ENCODE measurements at regions not wholly inside any gene's neighbourhood (a gene's known extent, or its start where the extent isn't known, plus 50 kb on each side); places are given as distances from the start of the nearest gene placed in this dataset.
"Not testable (repeated sequence)": the region's sequence is repeated elsewhere in the genome, so short reads cannot be mapped to it uniquely, and the experiment has no call there.

- not testable (repeated sequence) for DNase-seq (ENCODE audit: low read depth)
Observed at GRCh38 chr2:156254637-156255067, 77.9 kb downstream of the NR4A2 start.

- DNase-seq (ENCODE audit: low read depth) = no peak
Observed at GRCh38 chr2:156253765-156254164, 78.8 kb downstream of the NR4A2 start.

GRCh38 chr2:156242874-156243273, 89.6 kb downstream of the NR4A2 start:
- no peak for DNase-seq (ENCODE audit: low read depth)

- DNase-seq (ENCODE audit: low read depth) = no peak
Observed at GRCh38 chr2:156237558-156237957, 95.0 kb downstream of the NR4A2 start.

DNA sequence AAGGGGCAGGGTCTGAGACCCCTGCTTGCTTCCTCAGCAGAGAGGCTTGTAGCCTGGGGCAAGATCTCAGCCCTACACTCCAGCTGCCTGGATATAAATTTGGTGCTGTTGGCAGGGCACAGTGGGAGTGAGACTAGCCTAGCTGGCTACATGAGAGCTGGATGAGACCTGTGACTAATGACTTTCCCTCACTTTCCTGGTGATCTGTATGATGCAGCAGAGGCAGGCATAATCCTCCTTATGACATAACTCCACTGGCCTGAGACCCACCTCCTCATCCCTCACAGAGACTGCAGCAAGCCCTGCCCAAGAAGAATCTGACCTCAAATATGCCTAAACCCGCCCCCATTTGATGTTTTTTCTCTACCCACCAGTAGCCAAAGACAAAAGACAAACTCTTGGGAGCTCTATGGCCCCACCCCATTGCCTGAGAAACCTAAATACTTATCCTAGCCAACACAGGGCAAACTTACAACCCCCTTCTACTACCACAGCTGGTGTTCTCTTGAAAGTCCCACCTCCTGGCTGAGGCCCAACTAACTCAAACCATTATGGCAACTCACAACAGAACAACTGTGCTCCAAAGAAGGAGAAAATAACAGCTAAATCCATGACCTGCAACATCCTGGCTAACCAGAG, 102.7 kb downstream of the NR4A2 start:
- no peak for DNase-seq (ENCODE audit: low read depth)

GRCh38 chr2:156223328-156223727, 109.2 kb downstream of the NR4A2 start:
- DNase-seq (ENCODE audit: low read depth) = not testable (repeated sequence)

GRCh38 chr2:156221703-156222102, 110.8 kb downstream of the NR4A2 start:
- no peak for DNase-seq (ENCODE audit: low read depth)

- DNase-seq (ENCODE audit: low read depth) = no peak
Observed at GRCh38 chr2:156219491-156220100, 112.9 kb downstream of the NR4A2 start.

- no peak for DNase-seq (ENCODE audit: low read depth)
Observed at GRCh38 chr2:156215656-156216055, 116.9 kb downstream of the NR4A2 start.

DNA sequence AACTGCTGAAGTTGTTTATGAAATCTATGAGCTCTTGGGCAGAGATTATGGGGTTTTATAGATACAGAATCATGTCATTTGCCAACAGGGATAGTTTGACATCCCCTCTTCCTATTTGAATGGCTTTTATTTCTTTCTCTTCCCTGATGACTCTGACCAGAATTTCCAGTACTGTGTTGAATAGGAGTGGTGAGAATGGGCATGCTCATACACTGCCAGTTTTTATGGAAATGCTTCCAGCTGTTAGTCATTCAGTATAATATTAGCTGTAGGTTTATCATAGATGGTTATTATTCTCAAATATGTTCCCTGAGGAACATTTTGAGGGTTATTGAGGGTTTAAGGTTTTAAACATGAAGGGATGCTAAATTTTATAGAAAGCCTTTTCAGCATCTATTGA, 121.2 kb downstream of the NR4A2 start:
- no peak for DNase-seq (ENCODE audit: low read depth)

DNA sequence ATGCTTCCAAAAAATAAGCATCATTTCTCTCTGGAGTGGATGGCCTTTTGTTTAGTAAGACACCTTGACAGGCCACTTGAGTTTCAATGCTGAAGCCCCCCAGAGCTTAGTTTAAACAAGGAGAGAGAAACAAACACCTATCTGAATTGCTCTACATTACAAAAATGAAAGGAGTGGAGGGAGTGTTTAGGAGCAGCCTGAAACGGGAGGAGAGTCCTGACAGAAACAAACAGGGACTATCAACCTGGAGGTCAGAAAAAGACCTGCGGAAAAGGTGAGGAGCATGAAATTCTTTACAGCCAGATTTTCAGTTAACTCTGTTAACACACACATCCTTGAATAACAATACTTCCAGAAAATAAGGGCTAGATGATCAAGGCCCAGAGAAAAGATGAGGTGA, 126.2 kb downstream of the NR4A2 start:
- no peak for DNase-seq (ENCODE audit: low read depth)

DNA sequence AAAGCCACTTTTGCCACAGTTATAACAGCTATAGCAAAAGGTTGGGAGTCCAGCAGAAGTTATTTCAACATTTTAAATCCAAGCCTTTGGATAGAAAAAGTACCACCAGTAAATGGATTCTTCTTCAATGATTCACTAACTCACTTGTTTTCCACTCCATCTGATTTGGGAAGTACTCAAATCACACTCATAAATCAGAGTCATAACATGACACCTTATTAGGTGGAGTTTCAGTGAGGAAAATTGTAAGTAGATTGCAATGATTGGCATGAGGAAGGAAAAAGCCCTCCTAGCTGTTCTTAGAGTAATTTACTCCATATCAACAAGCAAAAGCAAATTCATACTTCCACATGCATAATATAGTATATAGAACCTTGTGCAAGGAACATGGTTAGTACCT, 132.9 kb downstream of the NR4A2 start:
- DNase-seq (ENCODE audit: low read depth) = no peak

DNA sequence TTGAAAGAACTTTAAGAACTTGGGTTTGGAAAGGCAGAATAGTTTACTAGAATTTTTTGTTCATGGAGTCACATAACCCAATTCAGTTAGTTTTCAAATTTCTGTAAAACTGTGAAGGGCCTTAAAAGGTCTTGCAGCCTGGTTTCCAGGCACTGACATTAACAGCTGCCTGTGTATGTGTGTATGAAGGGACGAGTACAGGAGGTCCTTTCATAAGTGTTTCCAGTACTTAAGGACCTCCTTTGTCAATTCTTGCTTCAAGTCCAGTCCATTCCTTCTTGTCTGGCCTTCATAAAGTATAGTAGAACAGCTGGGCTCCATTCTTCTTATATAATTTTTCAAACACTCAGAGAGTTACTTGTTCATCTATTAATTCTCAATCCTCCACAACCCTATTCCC, 136.5 kb downstream of the NR4A2 start:
- peak; percentile 42 for DNase-seq (ENCODE audit: low read depth)

- no peak for DNase-seq (ENCODE audit: low read depth)
Observed at GRCh38 chr2:156192468-156192867, 140.1 kb downstream of the NR4A2 start.

DNA sequence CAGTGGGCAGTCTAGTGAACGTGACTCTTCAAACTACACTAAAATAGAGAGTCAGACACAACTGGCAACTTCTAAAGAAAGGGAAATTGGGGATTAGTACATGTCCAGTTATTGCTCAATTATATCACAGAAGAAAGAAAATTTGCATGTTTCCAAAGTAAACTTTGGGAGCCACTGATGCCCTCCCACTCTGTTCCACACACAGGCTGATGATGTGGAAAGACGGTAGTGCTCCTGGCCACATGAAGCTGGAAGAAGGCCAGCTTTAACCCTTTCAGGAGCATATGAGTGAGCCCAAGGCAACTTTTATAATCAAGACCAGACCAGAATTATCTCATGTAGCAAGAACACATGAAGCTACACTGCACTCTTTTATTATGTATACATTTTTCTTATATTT, 141.0 kb downstream of the NR4A2 start:
- DNase-seq (ENCODE audit: low read depth) = no peak

DNA sequence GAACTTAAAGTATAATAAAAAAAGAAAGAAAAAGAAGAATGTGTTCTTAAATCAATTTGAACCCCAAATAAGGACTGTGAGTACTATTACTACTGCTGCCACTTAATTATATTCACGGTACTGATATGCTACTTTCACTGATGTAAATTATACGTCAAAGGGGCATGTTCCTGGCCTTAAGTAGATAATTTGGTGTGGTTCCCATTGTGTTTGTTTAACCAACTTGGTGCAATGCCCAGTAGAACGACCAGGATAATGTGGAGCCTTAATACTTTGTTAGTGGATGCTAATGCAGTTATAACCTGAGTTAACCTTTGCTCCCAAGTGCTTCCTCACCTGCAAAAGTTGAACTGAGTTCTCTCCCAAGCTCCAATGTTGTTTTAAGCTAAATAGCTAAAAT, 142.0 kb downstream of the NR4A2 start:
- DNase-seq (ENCODE audit: low read depth) = no peak

DNA sequence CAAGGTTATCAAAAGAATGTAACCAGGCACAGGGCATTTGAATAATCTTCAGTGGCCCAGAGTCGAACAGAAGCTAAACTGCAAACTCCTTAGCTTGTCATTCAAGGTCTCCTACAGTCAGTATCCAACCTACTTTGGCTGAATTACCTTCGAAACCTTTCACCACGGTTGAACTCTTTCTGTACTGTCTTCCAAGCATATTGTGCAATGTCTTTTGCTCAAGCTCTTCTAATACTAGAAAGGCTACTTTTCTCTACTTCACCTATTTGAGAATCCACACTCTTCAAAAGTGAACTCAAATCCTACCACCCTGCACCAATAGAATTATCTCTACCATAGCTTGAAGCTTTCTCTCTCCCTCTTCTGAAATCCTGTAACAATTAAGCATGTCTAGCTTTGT, 142.9 kb downstream of the NR4A2 start:
- no peak for DNase-seq (ENCODE audit: low read depth)

- no peak for DNase-seq (ENCODE audit: low read depth)
Observed at GRCh38 chr2:156189143-156189542, 143.4 kb downstream of the NR4A2 start.

DNA sequence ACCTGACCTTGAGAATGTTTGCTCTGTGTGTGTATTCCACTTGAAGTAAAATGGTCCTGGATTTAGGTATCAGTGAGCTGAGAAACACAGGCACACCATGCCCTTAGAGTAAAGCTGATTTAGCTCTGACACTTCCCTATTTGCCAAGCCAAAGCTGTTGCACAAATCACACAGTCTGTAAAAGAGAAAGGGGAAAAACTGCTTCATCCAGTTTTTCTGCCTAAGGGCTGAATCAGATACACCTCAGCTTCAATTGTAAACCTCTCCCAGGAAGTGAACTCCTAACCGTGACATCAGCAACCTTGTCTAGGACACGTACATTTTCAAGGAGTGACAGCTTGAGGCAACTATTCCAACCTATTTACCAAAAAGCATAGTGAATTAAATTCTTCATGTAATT, 150.4 kb downstream of the NR4A2 start:
- no peak for DNase-seq (ENCODE audit: low read depth)

GRCh38 chr2:156181208-156181607, 151.3 kb downstream of the NR4A2 start:
- DNase-seq (ENCODE audit: low read depth) = no peak

- no peak for DNase-seq (ENCODE audit: low read depth)
Observed at GRCh38 chr2:156177654-156178053, 154.9 kb downstream of the NR4A2 start.

GRCh38 chr2:156175946-156176345, 156.6 kb downstream of the NR4A2 start:
- DNase-seq (ENCODE audit: low read depth) = no peak

GRCh38 chr2:156170929-156171328, 161.6 kb downstream of the NR4A2 start:
- no peak for DNase-seq (ENCODE audit: low read depth)

DNA sequence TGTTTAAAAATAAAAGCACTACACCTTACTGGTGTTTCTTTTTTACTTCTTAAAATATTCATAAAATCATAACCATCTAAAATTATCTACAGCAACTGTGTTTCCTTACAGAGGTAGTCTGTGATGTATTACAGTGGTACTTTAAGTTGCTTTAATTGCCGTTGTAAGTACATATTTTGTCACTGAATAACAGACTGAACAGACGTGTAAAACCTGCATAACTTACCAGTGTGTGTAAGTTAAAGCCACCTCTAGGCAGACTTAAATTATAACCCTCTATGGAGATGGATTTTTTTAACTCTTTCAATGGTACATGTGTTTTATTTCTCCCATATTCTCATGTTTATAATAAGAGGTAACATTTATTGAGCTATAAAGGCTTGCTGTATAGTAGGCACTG, 166.8 kb downstream of the NR4A2 start:
- DNase-seq (ENCODE audit: low read depth) = no peak

Data from RPMI7951 (cell line).